ENCODE measurements at regions not wholly inside any gene's neighbourhood (a gene's known extent, or its start where the extent isn't known, plus 50 kb on each side); places are given as distances from the start of the nearest gene placed in this dataset.

DNA sequence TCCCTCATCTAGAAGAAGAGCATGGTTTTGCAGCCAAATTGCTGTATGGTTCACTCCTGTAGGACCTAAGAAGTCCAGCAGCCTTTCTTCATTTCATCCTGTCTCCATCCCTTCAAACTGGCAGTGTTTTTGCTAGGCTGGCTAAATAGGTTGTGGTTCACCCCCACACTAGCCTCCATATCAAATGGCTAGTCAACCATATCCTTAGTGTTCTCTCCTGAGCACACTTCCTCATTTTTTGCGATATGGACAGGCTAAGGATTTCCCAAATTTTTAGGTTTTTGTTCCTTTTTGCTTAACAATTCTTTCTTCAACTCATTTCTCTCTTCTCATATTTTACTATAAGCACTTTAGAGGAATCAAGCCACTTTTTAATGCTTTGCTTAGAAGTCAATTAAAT, 98.8 kb upstream of the NOCT start:
- no peak for TF ChIP-seq CTCF (IDR thresholded peaks at IDR 0.05)
- no peak for TF ChIP-seq POLR2A (IDR thresholded peaks at IDR 0.05)
